ENCODE measurements at regions not wholly inside any gene's neighbourhood (a gene's known extent, or its start where the extent isn't known, plus 50 kb on each side); places are given as distances from the start of the nearest gene placed in this dataset.

DNA sequence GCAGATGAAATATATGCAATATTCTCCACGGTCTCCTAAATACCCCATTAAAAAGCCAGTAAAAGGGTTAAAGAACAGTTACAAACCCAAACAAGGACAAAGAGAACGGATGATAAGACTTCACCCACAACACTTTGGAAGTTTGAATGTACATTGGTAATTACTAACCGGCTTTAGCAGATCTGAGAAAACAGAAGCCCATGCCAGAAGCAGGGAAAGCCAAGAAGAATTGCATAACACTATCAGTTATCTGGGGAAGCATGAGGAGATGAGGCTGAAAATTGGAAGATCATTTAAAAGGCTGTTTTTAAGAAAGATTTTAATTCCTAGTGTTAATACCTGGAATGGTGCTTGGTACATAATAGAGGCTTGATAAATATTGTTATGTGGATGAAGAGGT lies 55.6 kb upstream of the MYBPC1 start:
- Mint-ChIP-seq H3K36me3 (ENCODE audit: insufficient read depth, unreplicated experiment) (no peaks in the 10 kb centered on the region), H3K27me3 (ENCODE audit: insufficient read depth, unreplicated experiment) (no peaks in the 10 kb centered on the region), H3K4me3 (ENCODE audit: unreplicated experiment) (no peak overlapping the region), H3K27ac (ENCODE audit: low read depth, unreplicated experiment) (no peak overlapping the region), H3K9me3 (ENCODE audit: unreplicated experiment) (no peaks in the 10 kb centered on the region), H3K4me1 (ENCODE audit: insufficient read depth, unreplicated experiment) (no peaks in the 10 kb centered on the region)
- intact Hi-C loops (cut with micrococcal nuclease): no loop called here
- BruUV-seq (replicated peaks): no TSS peak
- no peak for DNase-seq (ENCODE audit: unreplicated experiment)
- TF ChIP-seq, protein P1, sequence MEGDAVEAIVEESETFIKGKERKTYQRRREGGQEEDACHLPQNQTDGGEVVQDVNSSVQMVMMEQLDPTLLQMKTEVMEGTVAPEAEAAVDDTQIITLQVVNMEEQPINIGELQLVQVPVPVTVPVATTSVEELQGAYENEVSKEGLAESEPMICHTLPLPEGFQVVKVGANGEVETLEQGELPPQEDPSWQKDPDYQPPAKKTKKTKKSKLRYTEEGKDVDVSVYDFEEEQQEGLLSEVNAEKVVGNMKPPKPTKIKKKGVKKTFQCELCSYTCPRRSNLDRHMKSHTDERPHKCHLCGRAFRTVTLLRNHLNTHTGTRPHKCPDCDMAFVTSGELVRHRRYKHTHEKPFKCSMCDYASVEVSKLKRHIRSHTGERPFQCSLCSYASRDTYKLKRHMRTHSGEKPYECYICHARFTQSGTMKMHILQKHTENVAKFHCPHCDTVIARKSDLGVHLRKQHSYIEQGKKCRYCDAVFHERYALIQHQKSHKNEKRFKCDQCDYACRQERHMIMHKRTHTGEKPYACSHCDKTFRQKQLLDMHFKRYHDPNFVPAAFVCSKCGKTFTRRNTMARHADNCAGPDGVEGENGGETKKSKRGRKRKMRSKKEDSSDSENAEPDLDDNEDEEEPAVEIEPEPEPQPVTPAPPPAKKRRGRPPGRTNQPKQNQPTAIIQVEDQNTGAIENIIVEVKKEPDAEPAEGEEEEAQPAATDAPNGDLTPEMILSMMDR (IDR thresholded peaks at IDR 0.05; ENCODE audit: unreplicated experiment): no peak
- POLR2A ChIA-PET: no interaction called here
- CTCF ChIA-PET: interaction anchor here (0.6 kb wide), 1 partner anchor 20 kb away, joined by 3 read pairs; no protein-coding TSS in a partner anchor

Data from MCF 10A (cell line).